Endothelial cell of umbilical vein (primary cell): ENCODE measurements at regions not wholly inside any gene's neighbourhood (a gene's known extent, or its start where the extent isn't known, plus 50 kb on each side); places are given as distances from the start of the nearest gene placed in this dataset.

ENCODE experiments used
- BruUV-seq: library from RNA; stranded (reverse); fragments of 400-500 nt; replicated peaks from 2 replicates; lab custom pipeline; 2021; lab: Mats Ljungman, UMichigan
- CTCF ChIA-PET: fragments of 300-600, 350-600 bp; sonication (Branson Sonifier 250); formaldehyde crosslinking; loops from one replicate; lab custom pipeline; 2021; ENCODE audit warnings: antibody characterized with exemption, inconsistent platforms; lab: Charles Lee
- POLR2A ChIA-PET: fragments of 300-600, 350-600 bp; sonication (Branson Sonifier 250); formaldehyde crosslinking; loops from one replicate; lab custom pipeline; 2021; ENCODE audit warnings: antibody characterized with exemption, inconsistent platforms; lab: Charles Lee
- DNase-seq: peaks from one replicate; pipeline ENCODE4 v3.0.0-alpha.2; 2011; ENCODE audit warnings: low read depth, low spot score
- FAIRE-seq: peaks from 2 replicates; lab custom pipeline; 2011; peaks lifted over from hg19 to GRCh38; lab: Jason Lieb, UNC
- H2AFZ ChIP-seq: 2 replicates; pipeline ENCODE4 v1.6.0; 2012; ENCODE audit warnings: low read depth, low read length, control low read depth, inconsistent platforms
- H3K27ac ChIP-seq: 2 replicates; pipeline ENCODE4 v1.5.1; 2011; ENCODE audit warnings: low read depth, mild to moderate bottlenecking, control low read depth, low read length, moderate library complexity; ENCODE audit not compliant: insufficient read depth
- H3K27me3 ChIP-seq, 2 experiments: 2 replicates each; pipeline versions ENCODE4 v1.6.0 to v1.6.1; 2011; ENCODE audit warnings: low read length in 2 of 2, mixed read lengths in 1 of 2; ENCODE audit not compliant: control insufficient read depth in 2 of 2, insufficient read depth in 2 of 2
- H3K36me3 ChIP-seq, 2 experiments: 2 replicates in 1 of 2; 3 replicates in 1 of 2; pipeline ENCODE4 v1.5.1; 2011; ENCODE audit warnings: low read length in 2 of 2, mild to moderate bottlenecking in 1 of 2, moderate library complexity in 1 of 2; ENCODE audit not compliant: control insufficient read depth in 2 of 2, insufficient read depth in 2 of 2; ENCODE audit errors: extremely low read depth in 1 of 2
- H3K4me1 ChIP-seq: 3 replicates; pipeline ENCODE4 v1.5.1; 2011; ENCODE audit warnings: mild to moderate bottlenecking, low read length; ENCODE audit not compliant: control insufficient read depth, insufficient read depth; ENCODE audit errors: extremely low read depth
- H3K4me2 ChIP-seq: 2 replicates; pipeline ENCODE4 v1.6.1; 2011; ENCODE audit warnings: low read length, control low read depth, mixed read lengths; ENCODE audit not compliant: insufficient read depth
- H3K4me3 ChIP-seq, 3 experiments: fragments of 200-600 bp in 1 of 3; sonication (generic), shearing (Covaris generic) in 1 of 3; replicated peaks in 1 of 3; 2 replicates each; pipeline ENCODE4 v1.5.1; 2011 to 2016; ENCODE audit warnings: control low read depth in 3 of 3, low read length in 3 of 3, mild to moderate bottlenecking in 2 of 3, inconsistent platforms in 1 of 3, low read depth in 1 of 3, moderate library complexity in 1 of 3; ENCODE audit not compliant: insufficient read depth in 1 of 3
- H3K79me2 ChIP-seq: 2 replicates; pipeline ENCODE4 v1.6.0; 2012; ENCODE audit warnings: low read length, inconsistent platforms; ENCODE audit not compliant: control insufficient read depth, insufficient read depth
- H3K9ac ChIP-seq: replicated peaks from 2 replicates; pipeline ENCODE3; 2011; ENCODE audit warnings: low read length, control low read depth; ENCODE audit not compliant: insufficient read depth; ENCODE audit errors: extremely low read depth
- H3K9me1 ChIP-seq: replicated peaks from 3 replicates; pipeline ENCODE4 v1.6.0; 2011; ENCODE audit warnings: mild to moderate bottlenecking, low read length; ENCODE audit not compliant: control insufficient read depth, insufficient read depth; ENCODE audit errors: extremely low read depth
- H3K9me3 ChIP-seq: replicated peaks from 2 replicates; pipeline ENCODE4 v1.5.1; 2012; ENCODE audit warnings: low read length, inconsistent platforms; ENCODE audit not compliant: control insufficient read depth, insufficient read depth
- H4K20me1 ChIP-seq: replicated peaks from 2 replicates; pipeline ENCODE3; 2011; ENCODE audit warnings: mild to moderate bottlenecking, low read length; ENCODE audit not compliant: control insufficient read depth, insufficient read depth; ENCODE audit errors: extremely low read depth
- EZH2 ChIP-seq: IDR thresholded peaks from 2 replicates; pipeline ENCODE4 v1.6.1; 2012; ENCODE audit warnings: borderline replicate concordance, low read depth, mild to moderate bottlenecking, moderate library complexity, low read length, inconsistent platforms; ENCODE audit not compliant: severe bottlenecking
- FOS ChIP-seq: IDR thresholded peaks from 2 replicates; pipeline ENCODE4 v1.6.1; 2011; ENCODE audit warnings: mild to moderate bottlenecking, low read length, moderate library complexity, borderline replicate concordance; ENCODE audit not compliant: insufficient read depth
- POLR2A ChIP-seq: IDR thresholded peaks from 2 replicates; pipeline ENCODE4 v1.6.1; 2012; ENCODE audit warnings: low read depth, mild to moderate bottlenecking, control low read depth, low read length
- dilution Hi-C: fragments of 300-500 bp; cut with MboI; formaldehyde crosslinking; loops from one replicate; pipeline ENCODE4 v1.15.0; 2019; ENCODE audit warnings: low sequenced_read_pairs; ENCODE audit not compliant: extremely low pct_ligation_motif_present
- intact Hi-C: fragments of 100-400 bp; cut with micrococcal nuclease; formaldehyde crosslinking; loops from one replicate; pipeline ENCODE4 v1.10.0; 2022
- TF ChIP-seq, protein P1 (sequence below), 2 donors: IDR thresholded peaks; 1 replicate in 1 of 2; 2 replicates in 1 of 2; pipeline ENCODE4 v1.5.1; 2011; ENCODE audit warnings: low read length in 2 of 2, mild to moderate bottlenecking in 2 of 2, moderate library complexity in 2 of 2, control low read depth in 1 of 2, inconsistent platforms in 1 of 2, low read depth in 1 of 2; ENCODE audit not compliant: insufficient read depth in 1 of 2; ENCODE audit errors: extremely low read depth in 1 of 2

DNA sequence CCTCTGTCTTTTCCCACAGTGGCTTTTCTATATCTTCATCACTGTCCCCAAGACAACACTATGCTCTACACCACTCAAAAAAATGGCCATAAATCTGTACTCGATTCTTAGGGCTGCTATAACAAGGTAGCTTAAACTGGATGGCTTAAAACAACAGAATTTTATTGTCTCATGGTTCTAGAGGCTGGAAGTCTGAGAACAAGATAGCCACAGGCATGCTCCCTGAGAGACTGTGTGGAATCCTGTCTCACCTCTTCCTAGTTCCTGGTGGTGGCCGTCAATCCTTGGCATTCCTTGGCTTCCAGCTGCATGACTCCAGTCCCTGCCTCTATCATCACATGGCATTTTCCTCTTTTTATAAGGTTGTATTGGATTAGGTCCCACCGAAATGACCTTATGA, 70.7 kb upstream of the DCLK2 start:
- Histone ChIP-seq H3K9me1 (no peaks in the 10 kb centered on the region), H3K4me3 (no peak overlapping the region), H3K79me2 (no peaks in the 10 kb centered on the region), H3K36me3 (no peaks in the 10 kb centered on the region), H3K9me3 (no peaks in the 10 kb centered on the region), H3K4me2 (no peak overlapping the region), H3K4me1 (no peaks in the 10 kb centered on the region), H4K20me1 (no peaks in the 10 kb centered on the region), H3K27ac (no peak overlapping the region), H3K9ac (no peak overlapping the region), H2AFZ (no peak overlapping the region), H3K27me3 (no peaks in the 10 kb centered on the region)
- no TSS peak for BruUV-seq
- intact Hi-C loops = no loop called here
- no peak for TF ChIP-seq POLR2A
- TF ChIP-seq FOS = no peak
- POLR2A ChIA-PET = no interaction called here
- no peak for FAIRE-seq
- CTCF ChIA-PET = interaction anchor here (1.3 to 11.2 kb wide), 7 partner anchors 9 to 859 kb away, joined by 4 to 299 read pairs (median 11); no protein-coding TSS in a partner anchor
- dilution Hi-C loops = no loop called here
- DNase-seq = no peak

DNA sequence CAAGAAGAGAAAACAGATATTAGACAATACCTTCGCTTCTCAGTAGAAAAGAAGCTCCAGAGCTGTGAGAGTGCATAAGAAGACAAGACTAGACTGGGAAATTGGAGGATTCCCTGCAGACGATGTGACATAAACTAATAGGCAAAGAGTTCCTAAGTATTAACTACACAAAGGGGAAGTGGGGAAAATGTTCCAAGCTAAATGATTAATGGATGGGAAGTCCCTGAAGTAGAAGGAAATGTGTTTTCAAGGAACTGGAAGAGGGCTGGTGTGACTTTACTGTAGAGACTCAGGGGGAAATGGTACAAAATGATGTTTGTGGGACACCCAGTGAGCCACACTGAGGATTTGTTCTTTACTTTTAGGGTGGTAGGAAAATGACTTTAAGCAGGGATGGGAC, 69.7 kb upstream of the DCLK2 start:
- FAIRE-seq (no peak), DNase-seq (no peak)
- dilution Hi-C loops = no loop called here
- intact Hi-C loops = no loop called here
- no peak overlapping the region for H3K27ac ChIP-seq
- H3K4me1 ChIP-seq = no peaks in the 10 kb centered on the region
- ChIA-PET POLR2A (no interaction called here), CTCF (interaction anchor here (0.7 to 11.2 kb wide), 5 partner anchors 11 to 250 kb away, joined by 3 to 299 read pairs (median 6); no protein-coding TSS in a partner anchor)
- H3K79me2 ChIP-seq = no peaks in the 10 kb centered on the region
- TF ChIP-seq EZH2 (no peak), POLR2A (no peak)
- TF ChIP-seq, protein P1, sequence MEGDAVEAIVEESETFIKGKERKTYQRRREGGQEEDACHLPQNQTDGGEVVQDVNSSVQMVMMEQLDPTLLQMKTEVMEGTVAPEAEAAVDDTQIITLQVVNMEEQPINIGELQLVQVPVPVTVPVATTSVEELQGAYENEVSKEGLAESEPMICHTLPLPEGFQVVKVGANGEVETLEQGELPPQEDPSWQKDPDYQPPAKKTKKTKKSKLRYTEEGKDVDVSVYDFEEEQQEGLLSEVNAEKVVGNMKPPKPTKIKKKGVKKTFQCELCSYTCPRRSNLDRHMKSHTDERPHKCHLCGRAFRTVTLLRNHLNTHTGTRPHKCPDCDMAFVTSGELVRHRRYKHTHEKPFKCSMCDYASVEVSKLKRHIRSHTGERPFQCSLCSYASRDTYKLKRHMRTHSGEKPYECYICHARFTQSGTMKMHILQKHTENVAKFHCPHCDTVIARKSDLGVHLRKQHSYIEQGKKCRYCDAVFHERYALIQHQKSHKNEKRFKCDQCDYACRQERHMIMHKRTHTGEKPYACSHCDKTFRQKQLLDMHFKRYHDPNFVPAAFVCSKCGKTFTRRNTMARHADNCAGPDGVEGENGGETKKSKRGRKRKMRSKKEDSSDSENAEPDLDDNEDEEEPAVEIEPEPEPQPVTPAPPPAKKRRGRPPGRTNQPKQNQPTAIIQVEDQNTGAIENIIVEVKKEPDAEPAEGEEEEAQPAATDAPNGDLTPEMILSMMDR (IDR thresholded peaks at IDR 0.05; ENCODE audit: extremely low read depth in 1 of 2, insufficient read depth in 1 of 2, low read depth in 1 of 2, low read length in 2 of 2) = no peak
- no peaks in the 10 kb centered on the region for H3K9me3 ChIP-seq
- no peak overlapping the region for H2AFZ ChIP-seq
- H3K4me2 ChIP-seq = no peak overlapping the region
- no peaks in the 10 kb centered on the region for H4K20me1 ChIP-seq
- H3K36me3 ChIP-seq = no peaks in the 10 kb centered on the region
- no peak overlapping the region for H3K9ac ChIP-seq
- H3K9me1 ChIP-seq = no peaks in the 10 kb centered on the region
- BruUV-seq = no TSS peak
- no peak overlapping the region for H3K4me3 ChIP-seq
- no peaks in the 10 kb centered on the region for H3K27me3 ChIP-seq
